ENCODE measurements at regions not wholly inside any gene's neighbourhood (a gene's known extent, or its start where the extent isn't known, plus 50 kb on each side); places are given as distances from the start of the nearest gene placed in this dataset.

- TF ChIP-seq REST (IDR thresholded peaks at IDR 0.05; ENCODE audit: insufficient read depth in 1 of 2, low read depth in 2 of 2, low read length in 2 of 2) (no peak), POLR2AphosphoS5 (IDR thresholded peaks at IDR 0.05; ENCODE audit: low read depth, low read length) (no peak), TAF1 (IDR thresholded peaks at IDR 0.05; ENCODE audit: borderline replicate concordance, insufficient read depth, low read length) (no peak)
Measured at GRCh38 chr15:35752134-35752466, 206.1 kb upstream of the DPH6 start.
